H1 (cell line): ENCODE measurements at regions not wholly inside any gene's neighbourhood (a gene's known extent, or its start where the extent isn't known, plus 50 kb on each side); places are given as distances from the start of the nearest gene placed in this dataset.
A peak's percentile ranks its signal among the peaks of the same experiment; 100 is the strongest.

Source experiments
- CHD2 ChIP-seq: IDR thresholded peaks from 2 replicates; pipeline ENCODE4 v1.6.1; 2012; ENCODE audit warnings: low read length, improper control_type of control experiment
- CTBP2 ChIP-seq: IDR thresholded peaks from 2 replicates; pipeline ENCODE4 v1.7.0; 2011; ENCODE audit warnings: borderline replicate concordance, mild to moderate bottlenecking, moderate library complexity, mixed read lengths, low read length; ENCODE audit not compliant: insufficient read depth, insufficient read length
- CTCF ChIP-seq, 3 experiments: IDR thresholded peaks; 1 replicate in 2 of 3; 2 replicates in 1 of 3; pipeline versions ENCODE4 v1.5.1 to v1.6.1; 2011; ENCODE audit warnings: low read length in 3 of 3, mild to moderate bottlenecking in 3 of 3, inconsistent platforms in 2 of 3, low read depth in 1 of 3, moderate library complexity in 1 of 3; ENCODE audit not compliant: insufficient read depth in 1 of 3; ENCODE audit errors: control extremely low read depth in 1 of 3
- SIRT6 ChIP-seq: IDR thresholded peaks from one replicate; pipeline ENCODE4 v1.7.1; 2012; ENCODE audit warnings: low read length, inconsistent platforms

GRCh38 chr18:43420950-43421349 is 143.7 kb upstream of the SYT4 start:
- TF ChIP-seq CTCF (IDR thresholded peaks at IDR 0.05; ENCODE audit: control extremely low read depth in 1 of 3, insufficient read depth in 1 of 3, low read depth in 1 of 3, low read length in 3 of 3) = peak in 2 of 3 experiments; percentile 59 to 75; a peak in 3 of 4 replicates
- TF ChIP-seq CTBP2 = no peak
- TF ChIP-seq CHD2 = no peak
- no peak for TF ChIP-seq SIRT6
